GM08714 (cell line): ENCODE measurements at regions not wholly inside any gene's neighbourhood (a gene's known extent, or its start where the extent isn't known, plus 50 kb on each side); places are given as distances from the start of the nearest gene placed in this dataset.

Experiments used
- H3K4me3 ChIP-seq: fragments of 200-500 bp; sonication (Bioruptor generic); 2 replicates; pipeline ENCODE4 v1.5.1; 2014; ENCODE audit warnings: mild to moderate bottlenecking, low read length, inconsistent platforms
- ZNF274 ChIP-seq: IDR thresholded peaks from 2 replicates; pipeline ENCODE4 v1.6.1; 2012; ENCODE audit warnings: mild to moderate bottlenecking, low read depth, low read length

DNA sequence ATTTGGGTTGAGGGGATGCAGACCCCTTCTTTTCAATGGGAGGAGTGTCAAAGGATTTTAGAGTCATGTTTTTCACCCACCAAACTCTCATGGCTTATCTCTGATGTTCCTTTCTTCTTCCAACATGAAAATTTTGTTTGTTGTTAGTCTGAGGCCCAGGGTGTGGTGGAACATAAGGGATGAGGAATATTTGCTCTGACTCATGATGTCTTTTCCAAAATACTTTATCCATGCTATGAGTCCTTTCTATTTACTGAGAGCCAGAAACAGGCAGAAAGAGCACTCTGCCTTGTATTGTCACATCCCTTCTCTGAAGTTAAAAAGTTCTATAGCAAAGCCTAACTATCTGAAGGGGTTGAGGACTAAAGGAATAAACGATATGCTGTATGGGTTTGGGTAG lies 61.6 kb upstream of the GYPA start:
- no peak for TF ChIP-seq ZNF274
- H3K4me3 ChIP-seq, result no peak overlapping the region

DNA sequence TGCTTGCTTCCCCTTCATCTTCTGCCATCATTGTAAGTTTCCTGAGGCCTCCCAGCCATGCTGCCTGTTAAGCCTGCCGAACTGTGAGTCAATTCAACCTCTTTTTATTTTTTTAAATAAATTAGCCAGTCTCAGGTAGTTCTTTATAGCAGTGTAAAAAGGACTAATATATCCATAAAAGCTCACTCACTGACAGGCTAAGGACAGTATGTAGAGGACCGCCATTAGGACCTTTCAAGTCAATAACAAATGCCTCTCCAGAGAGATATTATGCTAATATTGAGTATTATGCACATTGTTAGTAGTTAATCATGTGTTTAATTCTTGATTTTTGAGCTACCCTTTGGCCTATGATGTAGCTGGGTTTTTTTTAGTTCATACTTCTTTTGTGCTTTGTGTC lies 62.6 kb upstream of the GYPA start:
- TF ChIP-seq ZNF274, result no peak

DNA sequence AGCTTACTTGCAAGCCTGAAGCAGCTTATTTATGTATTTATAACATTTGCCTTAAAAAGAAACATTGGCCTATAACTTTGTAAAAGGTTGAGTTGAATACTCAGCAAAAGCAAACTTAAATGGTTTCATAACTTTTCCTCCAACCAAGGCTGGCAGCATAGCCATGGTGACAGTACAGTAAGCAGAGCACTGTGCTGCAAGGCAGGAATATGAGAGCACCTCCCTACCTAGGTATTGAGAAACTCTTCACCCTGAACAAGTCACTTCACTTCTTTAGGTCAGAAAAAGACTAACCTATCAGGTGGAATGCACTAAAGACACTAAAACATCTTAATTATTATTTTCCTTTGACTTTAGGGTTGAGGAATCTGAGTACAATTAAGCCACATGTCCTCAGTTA lies 63.9 kb upstream of the GYPA start:
- no peak for TF ChIP-seq ZNF274
- no peak overlapping the region for H3K4me3 ChIP-seq

More for the DNA sequence above, 62.6 kb upstream of the GYPA start:
- no peak overlapping the region for H3K4me3 ChIP-seq

DNA sequence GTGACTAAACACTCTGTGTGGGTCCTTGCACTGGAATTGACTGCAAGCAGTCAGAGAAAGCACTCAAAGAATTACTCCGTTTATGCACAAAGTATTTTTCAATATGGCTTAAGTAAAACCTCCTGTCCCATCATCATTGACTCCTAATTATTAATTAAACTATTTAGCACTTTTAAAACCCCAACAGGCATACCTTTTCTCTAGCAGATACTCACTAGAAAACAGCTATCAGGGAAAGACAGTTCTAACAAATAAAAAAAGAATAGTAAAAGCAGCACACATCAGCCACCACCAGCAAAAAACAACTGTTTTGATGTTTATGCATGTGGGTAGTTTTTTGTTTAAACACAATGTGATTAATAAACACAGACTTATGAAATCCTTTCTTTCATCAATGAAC lies 66.2 kb upstream of the GYPA start:
- TF ChIP-seq ZNF274, result no peak
- H3K4me3 ChIP-seq, result no peak overlapping the region

DNA sequence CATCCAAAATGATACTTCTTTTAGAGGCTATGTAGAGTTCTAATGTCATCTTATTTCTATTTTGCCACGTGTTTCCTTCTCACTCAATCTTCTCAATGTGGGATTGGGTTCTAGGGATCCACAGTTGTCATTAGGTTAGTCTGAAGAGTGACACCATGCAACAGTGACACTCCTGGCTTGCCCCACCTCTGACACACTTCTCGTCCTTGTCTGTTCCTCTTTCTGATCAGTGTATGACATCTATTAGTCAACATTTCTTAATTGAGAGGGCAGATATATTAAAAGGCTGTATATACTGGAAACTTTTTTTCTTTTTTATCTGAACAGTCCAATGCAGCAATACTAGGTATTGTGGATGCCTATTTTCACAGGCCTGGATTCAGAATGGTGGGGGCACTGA lies 67.6 kb upstream of the GYPA start:
- no peak for TF ChIP-seq ZNF274
- H3K4me3 ChIP-seq, result no peak overlapping the region

DNA sequence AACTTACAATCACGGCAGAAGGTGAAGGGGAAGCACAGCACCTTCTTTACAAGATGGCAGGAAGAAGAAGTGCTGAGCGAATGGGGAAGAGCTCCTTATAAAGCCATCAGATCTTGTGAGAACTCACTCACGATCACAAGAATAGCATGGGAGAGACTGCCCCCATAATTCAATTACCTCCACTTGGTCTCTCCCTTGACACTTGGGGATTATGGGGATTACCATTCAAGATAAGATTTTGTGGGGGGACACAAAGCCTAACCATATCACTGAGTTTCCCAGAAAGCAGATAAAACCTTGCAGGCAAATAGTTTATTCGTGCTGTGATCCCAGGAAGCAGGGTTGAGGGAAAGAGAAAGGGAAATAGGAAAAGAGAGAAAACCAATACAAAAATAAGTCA lies 69.0 kb upstream of the GYPA start:
- no peak for TF ChIP-seq ZNF274
- no peak overlapping the region for H3K4me3 ChIP-seq

DNA sequence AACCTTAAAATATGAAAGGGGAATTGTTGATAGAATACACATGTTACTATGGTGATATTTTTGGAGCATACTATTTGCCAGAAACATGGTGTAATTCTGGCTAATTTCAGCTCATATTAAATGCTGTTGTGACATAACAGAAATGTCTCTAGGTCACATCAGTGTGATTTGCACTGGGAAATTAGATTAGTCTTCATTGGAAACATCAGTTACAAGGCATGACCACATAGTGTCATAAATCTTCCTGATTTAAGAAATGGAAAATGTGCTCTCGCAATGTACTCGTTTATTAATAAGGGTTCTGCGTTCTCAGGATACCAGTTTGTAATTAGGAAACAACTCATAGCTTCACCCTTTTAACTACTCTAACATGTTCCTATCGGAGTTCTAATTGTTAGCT lies 72.9 kb upstream of the GYPA start:
- no peak for TF ChIP-seq ZNF274
- no peak overlapping the region for H3K4me3 ChIP-seq

DNA sequence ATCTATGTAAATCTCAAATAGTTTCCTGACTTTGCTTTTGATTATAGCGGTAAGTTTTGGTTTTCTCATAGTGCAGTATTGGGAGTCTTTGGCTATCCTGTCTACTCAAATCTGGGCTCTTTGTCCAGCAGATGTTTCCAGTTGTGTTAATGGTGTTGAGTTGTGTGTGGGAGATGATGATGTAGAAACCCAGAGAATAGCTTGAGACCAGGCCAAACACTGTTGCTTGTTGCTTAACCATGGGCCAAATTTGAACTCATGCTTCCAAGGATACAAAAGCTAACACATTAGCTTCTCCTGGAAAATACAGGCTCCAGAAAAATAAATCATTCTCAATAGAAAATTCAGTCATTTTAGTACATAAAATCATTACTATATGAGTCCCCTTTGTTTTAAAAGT lies 82.6 kb upstream of the GYPA start:
- TF ChIP-seq ZNF274, result no peak
- no peak overlapping the region for H3K4me3 ChIP-seq

DNA sequence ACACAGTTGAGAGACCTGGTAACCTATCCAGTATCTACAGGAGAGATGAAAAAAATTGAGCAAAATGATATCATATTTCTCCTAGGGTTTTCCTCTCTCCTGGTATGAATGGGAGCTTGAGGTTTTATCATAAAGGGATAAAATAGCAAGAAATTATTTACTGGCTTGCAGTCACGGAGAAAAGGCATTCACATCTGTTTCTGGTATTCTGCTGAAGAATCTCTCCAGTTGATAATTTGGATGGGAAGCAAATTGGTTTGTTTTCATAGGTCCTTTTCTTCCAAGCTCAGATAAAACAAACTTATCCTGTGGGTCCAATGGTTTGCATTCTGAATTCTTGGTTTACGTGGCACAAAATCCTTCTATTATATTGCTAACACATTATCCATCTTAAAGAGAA lies 83.1 kb upstream of the GYPA start:
- no peak for TF ChIP-seq ZNF274
- no peak overlapping the region for H3K4me3 ChIP-seq

DNA sequence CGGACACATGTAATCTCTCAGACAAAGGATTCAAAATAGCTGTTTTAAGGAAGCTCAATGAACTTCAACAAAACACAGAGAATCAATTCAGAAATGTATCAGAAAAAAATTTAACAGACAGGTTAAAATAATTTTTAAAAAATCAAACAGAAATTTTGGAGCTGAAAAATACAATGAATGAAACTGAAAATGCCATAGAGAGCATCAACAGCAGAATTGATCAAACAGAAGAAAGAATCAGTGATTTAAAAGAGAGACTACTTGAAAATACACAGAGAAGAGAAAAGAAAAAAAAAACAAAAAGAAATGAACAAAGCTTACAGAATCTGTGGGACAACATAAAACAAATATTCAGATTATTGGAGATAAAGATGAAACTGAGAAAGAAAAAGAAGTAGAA lies 118.8 kb upstream of the GYPA start:
- H3K4me3 ChIP-seq, result no peak overlapping the region
- no peak for TF ChIP-seq ZNF274

DNA sequence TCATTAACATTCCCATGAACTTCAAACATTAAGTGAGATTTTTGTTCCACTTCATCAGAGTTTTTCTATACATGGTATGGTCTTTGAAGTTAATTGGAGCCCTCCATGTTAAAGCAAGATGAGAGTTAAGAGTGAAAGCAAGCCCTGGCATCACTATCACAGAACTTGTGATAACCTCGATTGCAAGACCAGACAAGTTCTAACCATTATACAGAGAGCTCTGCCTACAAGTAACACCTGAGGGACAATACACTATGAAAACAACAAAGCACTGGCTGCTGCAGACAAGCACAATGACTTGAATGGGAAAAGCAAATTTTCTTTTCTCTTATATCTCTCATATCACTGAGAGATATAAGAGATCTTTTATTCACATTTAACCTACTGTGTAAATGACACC lies 126.6 kb upstream of the GYPA start:
- no peak overlapping the region for H3K4me3 ChIP-seq
- no peak for TF ChIP-seq ZNF274

DNA sequence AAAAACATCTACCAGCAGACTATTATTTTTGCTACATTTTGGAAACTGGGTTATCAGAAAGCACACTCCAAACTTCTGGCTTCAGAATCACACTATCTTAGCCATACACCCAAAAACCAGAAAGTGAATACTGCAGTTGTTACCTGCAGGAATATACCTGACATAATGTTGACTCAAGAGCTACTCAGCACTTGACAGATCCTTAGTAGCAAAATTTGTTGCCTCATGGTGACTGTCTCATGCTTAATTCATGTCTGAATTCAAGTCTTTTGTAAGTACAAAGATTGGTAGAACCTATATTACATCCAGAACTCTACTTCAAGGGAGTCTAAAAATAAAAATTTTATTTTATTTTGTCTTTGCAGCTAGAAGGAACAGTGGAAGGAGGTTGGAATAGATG lies 140.2 kb upstream of the GYPA start:
- H3K4me3 ChIP-seq, result no peak overlapping the region
- TF ChIP-seq ZNF274, result no peak

DNA sequence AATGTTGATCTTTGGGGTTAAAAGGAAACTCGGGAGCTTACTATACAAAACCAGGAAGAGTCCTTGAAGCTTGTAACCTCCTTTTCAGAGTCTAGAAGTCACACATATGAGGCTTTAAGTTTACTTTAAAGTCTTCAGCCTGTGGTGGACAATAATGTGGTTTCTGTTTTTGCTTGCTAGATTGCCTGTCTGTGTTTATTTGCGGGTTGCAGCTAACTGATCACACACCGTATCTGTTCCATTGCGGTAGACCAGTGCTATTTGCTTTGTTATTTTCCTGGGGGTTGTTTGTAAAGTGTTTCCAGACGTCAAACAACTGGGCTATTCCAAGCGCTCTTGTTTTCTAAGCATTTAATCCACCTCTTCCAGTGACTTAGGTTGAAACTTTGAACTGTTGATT lies 143.0 kb upstream of the GYPA start:
- no peak for TF ChIP-seq ZNF274
- no peak overlapping the region for H3K4me3 ChIP-seq

DNA sequence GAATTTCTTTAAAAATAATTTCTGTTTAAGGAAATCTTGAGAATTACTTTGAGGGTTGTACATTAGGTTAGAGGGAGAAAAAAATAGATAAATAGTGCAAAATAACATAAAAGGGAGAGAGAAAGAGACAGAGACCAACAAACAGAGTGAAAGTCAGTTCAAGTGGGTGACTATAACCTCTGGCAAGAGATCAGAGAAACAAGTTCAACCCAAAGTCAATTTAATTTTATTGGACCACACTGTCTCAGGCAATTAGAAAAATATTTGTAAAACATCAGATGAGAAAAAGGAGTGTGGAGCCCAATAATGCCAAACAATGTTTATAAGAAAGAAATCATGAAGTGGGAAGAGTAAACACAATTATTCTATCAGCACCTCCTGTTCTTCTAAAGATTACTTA lies 143.5 kb upstream of the GYPA start:
- no peak for TF ChIP-seq ZNF274
- no peak overlapping the region for H3K4me3 ChIP-seq

DNA sequence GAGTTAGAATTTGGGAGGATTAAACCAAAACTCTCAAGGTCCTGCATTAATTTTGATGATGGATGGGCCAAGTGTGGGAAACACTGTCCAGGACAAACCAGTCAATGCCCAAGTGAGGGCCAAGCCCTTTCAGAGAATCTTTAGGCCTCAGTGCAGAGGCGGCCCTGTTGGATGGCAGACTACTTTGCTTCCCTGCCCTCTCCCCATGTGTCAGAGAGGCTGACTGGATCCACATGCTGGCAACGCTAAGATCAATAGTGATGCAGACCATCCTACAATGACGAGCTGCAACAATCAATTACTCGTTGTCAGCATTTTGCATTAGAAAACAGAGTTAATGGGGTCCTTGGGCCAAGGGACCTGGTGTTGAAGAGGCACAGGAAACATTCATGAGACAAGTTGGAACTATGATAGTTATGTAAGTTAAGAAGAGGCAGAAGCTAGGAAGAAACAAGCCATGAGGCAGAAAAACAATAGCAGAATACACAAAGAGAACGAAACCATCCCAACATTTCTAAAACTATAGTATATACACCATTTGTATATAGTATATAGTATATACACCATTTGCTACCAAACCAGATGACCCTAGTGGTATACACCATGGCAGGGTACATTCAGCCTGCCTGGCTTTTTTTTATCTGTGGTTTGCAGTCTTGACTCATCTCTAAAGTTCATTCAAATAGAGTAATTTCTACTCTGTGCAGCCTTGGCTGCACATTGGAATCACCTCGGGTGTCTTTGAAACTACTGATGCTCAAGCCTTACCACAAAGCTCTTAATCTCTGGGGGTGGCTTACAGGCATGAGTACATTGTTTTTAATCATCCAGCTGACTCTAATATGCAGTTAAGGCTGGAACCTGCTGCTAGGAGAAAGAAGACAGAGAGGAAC lies 147.7 kb upstream of the GYPA start:
- no peak for TF ChIP-seq ZNF274
- no peak overlapping the region for H3K4me3 ChIP-seq
